H1 (cell line): ENCODE measurements at regions not wholly inside any gene's neighbourhood (a gene's known extent, or its start where the extent isn't known, plus 50 kb on each side); places are given as distances from the start of the nearest gene placed in this dataset.

Source experiments
- CTCF ChIA-PET: fragments of 300-600 bp; sonication (Branson Sonifier 250); formaldehyde crosslinking; loops from one replicate; lab custom pipeline; 2021; ENCODE audit not compliant: partially characterized antibody; lab: Charles Lee
- POLR2A ChIA-PET: fragments of 300-600 bp; sonication (Branson Sonifier 250); formaldehyde crosslinking; loops from one replicate; lab custom pipeline; 2021; ENCODE audit warnings: inconsistent platforms; ENCODE audit not compliant: partially characterized antibody; lab: Charles Lee
- DNase-seq, 2 experiments: peaks; one replicate each; pipeline versions ENCODE4 v3.0.0 to v3.0.0-alpha.2; 2010 to 2022; ENCODE audit warnings: low spot score in 2 of 2, low read depth in 1 of 2, mixed read lengths in 1 of 2
- FAIRE-seq: peaks from 2 replicates; lab custom pipeline; 2011; peaks lifted over from hg19 to GRCh38; lab: Jason Lieb, UNC
- H2AFZ ChIP-seq: 2 replicates; pipeline ENCODE4 v1.8.1; 2012; ENCODE audit warnings: low read length, inconsistent platforms
- H2AK5ac ChIP-seq: 2 replicates; pipeline ENCODE4 v1.6.1; 2013; ENCODE audit warnings: low read depth, low read length
- H2BK120ac ChIP-seq: replicated peaks from 2 replicates; pipeline ENCODE3; 2013; ENCODE audit warnings: low read depth, low read length, inconsistent platforms
- H2BK12ac ChIP-seq: 2 replicates; pipeline ENCODE4 v1.6.1; 2013; ENCODE audit warnings: low read depth, low read length
- H2BK15ac ChIP-seq: 2 replicates; pipeline ENCODE4 v1.6.1; 2013; ENCODE audit warnings: low read length
- H2BK20ac ChIP-seq: 2 replicates; pipeline ENCODE4 v1.6.1; 2013; ENCODE audit warnings: low read length
- H2BK5ac ChIP-seq: 2 replicates; pipeline ENCODE4 v1.6.1; 2013; ENCODE audit warnings: low read depth, low read length
- H3K14ac ChIP-seq: 2 replicates; pipeline ENCODE4 v1.6.1; 2013; ENCODE audit warnings: inconsistent platforms; ENCODE audit not compliant: insufficient read length
- H3K18ac ChIP-seq: 2 replicates; pipeline ENCODE4 v1.6.1; 2013; ENCODE audit warnings: low read length; ENCODE audit errors: extremely low read depth
- H3K23ac ChIP-seq: 2 replicates; pipeline ENCODE4 v1.6.1; 2013; ENCODE audit warnings: inconsistent platforms; ENCODE audit not compliant: insufficient read length
- H3K23me2 ChIP-seq: 2 replicates; pipeline ENCODE4 v1.6.1; 2013; ENCODE audit warnings: low read depth, low read length
- H3K27ac ChIP-seq: 2 replicates; pipeline ENCODE4 v1.6.1; 2011; ENCODE audit warnings: low read depth, low read length, inconsistent platforms
- H3K27me3 ChIP-seq, 4 experiments: replicated peaks in 1 of 4; 1 replicate in 1 of 4; 2 replicates in 3 of 4; pipeline versions ENCODE4 v1.6.1 to v1.8.1; 2011 to 2013; ENCODE audit warnings: low read length in 3 of 4, mild to moderate bottlenecking in 3 of 4, inconsistent platforms in 2 of 4, mixed read lengths in 2 of 4, moderate library complexity in 1 of 4; ENCODE audit not compliant: control insufficient read depth in 3 of 4, insufficient read depth in 3 of 4; ENCODE audit errors: extremely low read depth in 1 of 4
- H3K36me3 ChIP-seq, 4 experiments: 2 replicates each; pipeline versions ENCODE4 v1.6.1 to v1.8.1; 2011 to 2013; ENCODE audit warnings: mild to moderate bottlenecking in 4 of 4, low read length in 3 of 4, moderate library complexity in 2 of 4, control low read depth in 1 of 4, inconsistent platforms in 1 of 4; ENCODE audit not compliant: insufficient read depth in 4 of 4, control insufficient read depth in 2 of 4
- H3K4ac ChIP-seq: replicated peaks from 2 replicates; pipeline ENCODE3; 2013; ENCODE audit warnings: low read length, low read depth, mixed read lengths, inconsistent platforms; ENCODE audit not compliant: insufficient read length
- H3K4me1 ChIP-seq, 4 experiments: replicated peaks in 1 of 4; 1 replicate in 1 of 4; 2 replicates in 3 of 4; pipeline versions ENCODE4 v1.6.1 to v1.8.1; 2011 to 2013; ENCODE audit warnings: low read length in 3 of 4, inconsistent platforms in 2 of 4, mixed read lengths in 1 of 4; ENCODE audit not compliant: insufficient read depth in 4 of 4, control insufficient read depth in 3 of 4
- H3K4me2 ChIP-seq, 2 experiments: 2 replicates each; pipeline versions ENCODE4 v1.6.1 to v1.8.1; 2011 to 2013; ENCODE audit warnings: low read depth in 2 of 2, low read length in 2 of 2, control low read depth in 1 of 2, inconsistent platforms in 1 of 2, mild to moderate bottlenecking in 1 of 2; ENCODE audit not compliant: insufficient read depth in 1 of 2
- H3K4me3 ChIP-seq, 4 experiments: fragments of 200-600, 300-600 bp in 1 of 4; sonication (generic), shearing (Covaris generic), sonication (Bioruptor Twin) in 1 of 4; 2 replicates each; pipeline versions ENCODE4 v1.5.1 to v1.8.1; 2011 to 2016; ENCODE audit warnings: low read length in 4 of 4, low read depth in 3 of 4, control low read depth in 2 of 4, inconsistent platforms in 2 of 4, mild to moderate bottlenecking in 2 of 4, mixed read lengths in 1 of 4, moderate library complexity in 1 of 4; ENCODE audit not compliant: insufficient read depth in 2 of 4; ENCODE audit errors: extremely low read depth in 1 of 4
- H3K56ac ChIP-seq: replicated peaks from 2 replicates; pipeline ENCODE3; 2013; ENCODE audit warnings: low read depth, mild to moderate bottlenecking, mixed read lengths, low read length, inconsistent platforms; ENCODE audit not compliant: insufficient read length
- H3K79me1 ChIP-seq: 2 replicates; pipeline ENCODE4 v1.6.1; 2013; ENCODE audit warnings: low read depth, low read length, control low read depth
- H3K79me2 ChIP-seq, 2 experiments: 2 replicates each; pipeline versions ENCODE4 v1.6.1 to v1.8.1; 2012 to 2013; ENCODE audit warnings: low read length in 2 of 2, mild to moderate bottlenecking in 2 of 2, inconsistent platforms in 1 of 2; ENCODE audit not compliant: insufficient read depth in 2 of 2, control insufficient read depth in 1 of 2
- H3K9ac ChIP-seq, 4 experiments: replicated peaks in 1 of 4; 1 replicate in 1 of 4; 2 replicates in 3 of 4; pipeline versions ENCODE4 v1.6.1 to v1.8.1; 2011 to 2013; ENCODE audit warnings: low read depth in 3 of 4, low read length in 3 of 4, control low read depth in 2 of 4, mild to moderate bottlenecking in 2 of 4, moderate library complexity in 2 of 4, inconsistent platforms in 1 of 4; ENCODE audit errors: extremely low read depth in 1 of 4
- H3K9me3 ChIP-seq, 2 experiments: 2 replicates each; pipeline versions ENCODE4 v1.6.1 to v1.8.1; 2012 to 2013; ENCODE audit warnings: mild to moderate bottlenecking in 2 of 2, moderate library complexity in 2 of 2, control low read depth in 1 of 2, inconsistent platforms in 1 of 2, low read depth in 1 of 2, low read length in 1 of 2, mixed read lengths in 1 of 2; ENCODE audit not compliant: insufficient read depth in 2 of 2
- H4K20me1 ChIP-seq, 2 experiments: replicated peaks in 1 of 2; 2 replicates each; pipeline versions ENCODE3 to v1.8.1; 2011 to 2013; ENCODE audit warnings: inconsistent platforms in 2 of 2, low read length in 2 of 2, mild to moderate bottlenecking in 1 of 2; ENCODE audit not compliant: insufficient read depth in 2 of 2, control insufficient read depth in 1 of 2
- H4K5ac ChIP-seq: 2 replicates; pipeline ENCODE4 v1.6.1; 2013; ENCODE audit warnings: low read length, low read depth, mixed read lengths, inconsistent platforms; ENCODE audit not compliant: insufficient read length
- H4K8ac ChIP-seq: 2 replicates; pipeline ENCODE4 v1.8.0; 2013; ENCODE audit warnings: mild to moderate bottlenecking, moderate library complexity, low read length, inconsistent platforms; ENCODE audit not compliant: insufficient read depth; ENCODE audit errors: extremely low read depth
- H4K91ac ChIP-seq: replicated peaks from 2 replicates; pipeline ENCODE3; 2013; ENCODE audit warnings: low read length, mixed read lengths, inconsistent platforms; ENCODE audit not compliant: insufficient read length
- EZH2 ChIP-seq: fragments of 200-600 bp; sonication (generic); IDR thresholded peaks from 2 replicates; pipeline ENCODE4 v1.7.1; 2012; ENCODE audit warnings: low read depth, mild to moderate bottlenecking, moderate library complexity, low read length, inconsistent platforms; ENCODE audit not compliant: severe bottlenecking
- KDM5A ChIP-seq: fragments of 200-600 bp; IDR thresholded peaks from 2 replicates; pipeline ENCODE4 v1.7.1; 2012; ENCODE audit warnings: mild to moderate bottlenecking, low read length, inconsistent platforms, mixed read lengths
- NRF1 ChIP-seq: IDR thresholded peaks from 2 replicates; pipeline ENCODE4 v1.6.1; 2011; ENCODE audit warnings: mild to moderate bottlenecking, low read depth, low read length, improper control_type of control experiment
- RBBP5 ChIP-seq: IDR thresholded peaks from 2 replicates; pipeline ENCODE4 v1.7.1; 2012; ENCODE audit warnings: low read depth, mild to moderate bottlenecking, inconsistent platforms, low read length, moderate library complexity, borderline replicate concordance
- WGBS, 2 experiments: shearing (Covaris generic) in 1 of 2; methylation state at CpG; one replicate each; pipeline versions ENCODE4 v1.1.6 to v1.1.7; 2013 to 2015; ENCODE audit warnings: low lambda C conversion rate in 2 of 2, mixed read lengths in 2 of 2, inconsistent platforms in 1 of 2, low coverage in 1 of 2, missing lambda C conversion rate in 1 of 2; ENCODE audit not compliant: insufficient replicate concordance in 2 of 2, insufficient coverage in 1 of 2, insufficient read length in 1 of 2; ENCODE audit errors: extremely low coverage in 1 of 2, missing lambda C conversion rate in 1 of 2; 5-methylcytosine and 5-hydroxymethylcytosine counted together

GRCh38 chr5:125402787-125403186, 656.3 kb upstream of the ZNF608 start:
- Histone ChIP-seq H3K27ac (no peak overlapping the region), H2AK5ac (no peak overlapping the region), H4K8ac (no peak overlapping the region), H3K27me3 (no peaks in the 10 kb centered on the region), H3K4me1 (no peaks in the 10 kb centered on the region), H3K18ac (no peak overlapping the region), H3K9me3 (no peaks in the 10 kb centered on the region), H4K5ac (no peak overlapping the region), H4K91ac (no peak overlapping the region), H2BK15ac (no peak overlapping the region), H3K23ac (no peak overlapping the region), H4K20me1 (no peaks in the 10 kb centered on the region), H3K56ac (no peak overlapping the region), H3K9ac (no peak overlapping the region), H3K14ac (no peak overlapping the region), H3K79me1 (no peaks in the 10 kb centered on the region), H2AFZ (no peak overlapping the region), H2BK12ac (no peak overlapping the region), H3K23me2 (no peaks in the 10 kb centered on the region), H3K36me3 (no peaks in the 10 kb centered on the region), H3K4ac (no peak overlapping the region), H2BK20ac (no peak overlapping the region), H2BK120ac (no peak overlapping the region), H3K4me3 (no peak overlapping the region), H2BK5ac (no peak overlapping the region), H3K4me2 (no peak overlapping the region)
- ChIA-PET POLR2A (no interaction called here), CTCF (no interaction called here)
- WGBS, 2 experiments, result 92% methylated on average over 4 of the region's 4 CpGs; no CpG with 5 or more reads in 1 of the 2 experiments
- FAIRE-seq, result no peak
- no peak for DNase-seq
- TF ChIP-seq RBBP5 (no peak), NRF1 (no peak), EZH2 (no peak), KDM5A (no peak)
- TF ChIP-seq, all 59 proteins: peak for 0
- H3K79me2 ChIP-seq, result no peaks in the 10 kb centered on the region
